A673 (cell line): ENCODE measurements at regions not wholly inside any gene's neighbourhood (a gene's known extent, or its start where the extent isn't known, plus 50 kb on each side); places are given as distances from the start of the nearest gene placed in this dataset.

Experiments used
- CTCF ChIP-seq: fragments of 300-800, 200-600 bp; sonication (generic); conservative IDR thresholded peaks from 2 replicates; pipeline ENCODE4 v1.5.1; 2017; ENCODE audit warnings: low read depth, mild to moderate bottlenecking, antibody characterized with exemption, low read length, moderate library complexity, mixed read lengths
- EZH2 ChIP-seq: fragments of 200-600 bp; sonication (generic); IDR thresholded peaks from 2 replicates; pipeline ENCODE4 v1.6.1; 2017; ENCODE audit warnings: borderline replicate concordance, low read depth, mild to moderate bottlenecking, mixed read lengths, antibody characterized with exemption, low read length; ENCODE audit not compliant: poor library complexity, severe bottlenecking

- TF ChIP-seq EZH2, result no peak
- TF ChIP-seq CTCF, result no peak
Measured at GRCh38 chr9:106130374-106130773, 436.0 kb downstream of the TMEM38B start.
